HepG2 (cell line): ENCODE measurements at regions not wholly inside any gene's neighbourhood (a gene's known extent, or its start where the extent isn't known, plus 50 kb on each side); places are given as distances from the start of the nearest gene placed in this dataset.

Source experiments
- ATAC-seq: fragments of 200-7000 bp; cut with Tn5 transposase; 3 replicates; pipeline ENCODE4 v1.9.1; 2020; ENCODE audit warnings: mild to moderate bottlenecking, moderate library complexity
- BruUV-seq: library from RNA; stranded (reverse); fragments of 400-500 nt; replicated peaks from 2 replicates; lab custom pipeline; 2021; lab: Mats Ljungman, UMichigan
- CTCF ChIA-PET: fragments of 300-600 bp; formaldehyde crosslinking; extraction: SDS; loops from one replicate; lab custom pipeline; 2021; ENCODE audit warnings: low total read pairs, inconsistent platforms, low intra/inter-chr PET ratio; lab: Yijun Ruan, JAX
- POLR2A ChIA-PET: fragments of 350-600 bp; sonication (Branson Sonifier 250); formaldehyde crosslinking; loops from one replicate; lab custom pipeline; 2020; ENCODE audit warnings: antibody characterized with exemption, inconsistent platforms; lab: Yijun Ruan, JAX
- DNase-seq: peaks from one replicate; pipeline ENCODE4 v3.0.0-alpha.2; 2015; ENCODE audit warnings: low spot score
- FAIRE-seq: peaks from 3 replicates; lab custom pipeline; 2011; peaks lifted over from hg19 to GRCh38; lab: Jason Lieb, UNC
- H2AFZ ChIP-seq: one replicate; pipeline ENCODE4 v1.6.1; 2011; ENCODE audit warnings: low read length, inconsistent platforms
- H3K27ac ChIP-seq: fragments of 300-600 bp; 3 replicates; pipeline ENCODE4 v1.8.0; 2011; ENCODE audit warnings: mixed run types, mild to moderate bottlenecking, mixed read lengths, low read length, inconsistent platforms; ENCODE audit not compliant: insufficient read depth; ENCODE audit errors: extremely low read length
- H3K27me3 ChIP-seq, 2 experiments: fragments of 200-600 bp in 1 of 2; 2 replicates in 1 of 2; 3 replicates in 1 of 2; pipeline versions ENCODE4 v1.6.0 to v1.8.0; 2011; ENCODE audit warnings: low read length in 2 of 2, mild to moderate bottlenecking in 2 of 2, moderate library complexity in 2 of 2, inconsistent platforms in 1 of 2; ENCODE audit not compliant: insufficient read depth in 2 of 2, control insufficient read depth in 1 of 2
- H3K36me3 ChIP-seq, 2 experiments: fragments of 200-600 bp in 1 of 2; replicated peaks in 1 of 2; 2 replicates in 1 of 2; 3 replicates in 1 of 2; pipeline versions ENCODE4 v1.5.1 to v1.8.0; 2011; ENCODE audit warnings: low read length in 2 of 2, inconsistent platforms in 1 of 2; ENCODE audit not compliant: insufficient read depth in 2 of 2, control insufficient read depth in 1 of 2
- H3K4me1 ChIP-seq: 2 replicates; pipeline ENCODE4 v1.5.1; 2012; ENCODE audit warnings: low read length, inconsistent platforms; ENCODE audit not compliant: insufficient read depth
- H3K4me2 ChIP-seq: 2 replicates; pipeline ENCODE4 v1.6.0; 2011; ENCODE audit warnings: low read depth, low read length, inconsistent platforms
- H3K4me3 ChIP-seq, 3 experiments: fragments of 200-600 bp in 1 of 3; sonication (generic), shearing (Covaris generic) in 1 of 3; replicated peaks in 1 of 3; 2 replicates each; pipeline ENCODE4 v1.5.1; 2011 to 2016; ENCODE audit warnings: low read length in 3 of 3, inconsistent platforms in 2 of 3, low read depth in 2 of 3, mild to moderate bottlenecking in 2 of 3, control low read depth in 1 of 3, mixed read lengths in 1 of 3; ENCODE audit not compliant: insufficient read depth in 1 of 3
- H3K79me2 ChIP-seq: one replicate; pipeline ENCODE4 v1.6.1; 2011; ENCODE audit warnings: low read length, inconsistent platforms; ENCODE audit not compliant: insufficient read depth
- H3K9ac ChIP-seq: 2 replicates; pipeline ENCODE4 v1.6.0; 2011; ENCODE audit warnings: mild to moderate bottlenecking, low read depth, low read length, inconsistent platforms; ENCODE audit not compliant: insufficient read depth
- H3K9me3 ChIP-seq: 2 replicates; pipeline ENCODE4 v1.5.1; 2012; ENCODE audit warnings: mild to moderate bottlenecking, low read length
- H4K20me1 ChIP-seq: 2 replicates; pipeline ENCODE4 v1.6.0; 2011; ENCODE audit warnings: inconsistent platforms, mild to moderate bottlenecking, low read length, moderate library complexity; ENCODE audit not compliant: insufficient read depth
- CTCF ChIP-seq: sonication (generic); formaldehyde crosslinking; IDR thresholded peaks from 2 replicates; pipeline ENCODE4 v1.5.0; 2020; ENCODE audit warnings: mild to moderate bottlenecking, missing genetic modification reagents, moderate library complexity
- EZH2 ChIP-seq: conservative IDR thresholded peaks from 2 replicates; pipeline ENCODE4 v1.6.1; 2012; ENCODE audit warnings: mild to moderate bottlenecking, low read depth, low read length, moderate library complexity
- HMGXB4 ChIP-seq, 2 experiments: sonication (generic) in 1 of 2; formaldehyde crosslinking in 1 of 2; IDR thresholded peaks; 2 replicates each; pipeline versions ENCODE4 v1.4.0 to v1.6.1; 2018 to 2020; ENCODE audit warnings: missing genetic modification reagents in 2 of 2, borderline replicate concordance in 1 of 2, low read depth in 1 of 2, mild to moderate bottlenecking in 1 of 2, missing biosample characterization in 1 of 2
- HOXA7 ChIP-seq: sonication (generic); formaldehyde crosslinking; IDR thresholded peaks from 2 replicates; pipeline ENCODE4 v1.8.1; 2022; ENCODE audit warnings: mild to moderate bottlenecking, missing genetic modification reagents, moderate library complexity
- NFYB ChIP-seq: sonication (generic); formaldehyde crosslinking; IDR thresholded peaks from 2 replicates; pipeline ENCODE4 v1.4.0; 2020; ENCODE audit warnings: missing genetic modification reagents
- YY1 ChIP-seq: IDR thresholded peaks from 2 replicates; pipeline ENCODE4 v1.6.1; 2011; ENCODE audit warnings: low read length, low read depth, moderate library complexity, mild to moderate bottlenecking; ENCODE audit not compliant: insufficient read depth, insufficient replicate concordance
- ZNF292 ChIP-seq: sonication (generic); formaldehyde crosslinking; IDR thresholded peaks from 2 replicates; pipeline ENCODE4 v1.8.1; 2022; ENCODE audit warnings: mild to moderate bottlenecking, low read depth, missing genetic modification reagents, borderline replicate concordance
- WGBS: methylation state at CpG from one replicate; pipeline ENCODE4 v1.1.6; 2017; ENCODE audit warnings: low lambda C conversion rate; 5-methylcytosine and 5-hydroxymethylcytosine counted together
- in situ Hi-C: cut with HindIII; loops from 2 replicates; pipeline ENCODE4 v1.10.0; 2017; ENCODE audit warnings: low pct_unique_long_range_greater_than_20kb; ENCODE audit not compliant: extremely low pct_ligation_motif_present
- intact Hi-C: fragments of 100-400 bp; cut with micrococcal nuclease; formaldehyde crosslinking; loops from one replicate; pipeline ENCODE4 v1.10.0; 2022; ENCODE audit not compliant: unreplicated experiment
- TF ChIP-seq, protein P1 (sequence below): fragments of 450-650 bp; IDR thresholded peaks from 2 replicates; pipeline ENCODE4 v1.6.1; 2016
- TF ChIP-seq, protein P2 (sequence below): sonication (generic); formaldehyde crosslinking; IDR thresholded peaks from 2 replicates; pipeline ENCODE4 v1.5.0; 2020; ENCODE audit warnings: missing genetic modification reagents

- H3K4me2 ChIP-seq: no peak overlapping the region
- FAIRE-seq (no peak), ATAC-seq (no peak), DNase-seq (no peak)
- no peak overlapping the region for H3K4me3 ChIP-seq
- BruUV-seq: no TSS peak
- WGBS: 26% methylated on average over 8 of the region's 8 CpGs
- H3K27ac ChIP-seq: no peak overlapping the region
- peaks cover 10 to 58% of the 10 kb centered on the region in 2 experiments; a peak in 4 of 5 replicates for H3K27me3 ChIP-seq
- no peaks in the 10 kb centered on the region for H3K79me2 ChIP-seq
- ChIA-PET POLR2A (no interaction called here), CTCF (no interaction called here)
- no peak overlapping the region for H3K9ac ChIP-seq
- in situ Hi-C loops: no loop called here
- H3K9me3 ChIP-seq: no peaks in the 10 kb centered on the region
- no peaks in the 10 kb centered on the region for H4K20me1 ChIP-seq
- no peak overlapping the region for H2AFZ ChIP-seq
- intact Hi-C loops: no loop called here
- no peaks in the 10 kb centered on the region for H3K36me3 ChIP-seq
- TF ChIP-seq HMGXB4 (CRISPR knock-in tag; IDR thresholded peaks at IDR 0.05; ENCODE audit: borderline replicate concordance in 1 of 2, low read depth in 1 of 2) (no peak), CTCF (CRISPR knock-in tag) (0 out of 2 replicates have a peak, but pooled peaks have one; percentile 7)
- H3K4me1 ChIP-seq: no peaks in the 10 kb centered on the region
Measured at GRCh38 chr16:86704516-86704915, 126.2 kb downstream of the FOXL1 start.

- no TSS peak for BruUV-seq
- no peaks in the 10 kb centered on the region for H4K20me1 ChIP-seq
- 96% methylated on average over 2 of the region's 7 CpGs for WGBS
- no peak overlapping the region for H3K4me3 ChIP-seq
- no peak for ATAC-seq
- H3K4me1 ChIP-seq: no peaks in the 10 kb centered on the region
- no peak for DNase-seq
- H3K36me3 ChIP-seq: no peaks in the 10 kb centered on the region
- intact Hi-C loops: no loop called here
- H3K9ac ChIP-seq: no peak overlapping the region
- POLR2A ChIA-PET: no interaction called here
- CTCF ChIA-PET: no interaction called here
- no peak overlapping the region for H2AFZ ChIP-seq
- in situ Hi-C loops: no loop called here
- H3K79me2 ChIP-seq: no peaks in the 10 kb centered on the region
- no peak for FAIRE-seq
- H3K4me2 ChIP-seq: no peak overlapping the region
- peaks cover 7 to 58% of the 10 kb centered on the region in 2 experiments; a peak in 4 of 5 replicates for H3K27me3 ChIP-seq
- no peak overlapping the region for H3K27ac ChIP-seq
- no peaks in the 10 kb centered on the region for H3K9me3 ChIP-seq
- TF ChIP-seq, protein P1, sequence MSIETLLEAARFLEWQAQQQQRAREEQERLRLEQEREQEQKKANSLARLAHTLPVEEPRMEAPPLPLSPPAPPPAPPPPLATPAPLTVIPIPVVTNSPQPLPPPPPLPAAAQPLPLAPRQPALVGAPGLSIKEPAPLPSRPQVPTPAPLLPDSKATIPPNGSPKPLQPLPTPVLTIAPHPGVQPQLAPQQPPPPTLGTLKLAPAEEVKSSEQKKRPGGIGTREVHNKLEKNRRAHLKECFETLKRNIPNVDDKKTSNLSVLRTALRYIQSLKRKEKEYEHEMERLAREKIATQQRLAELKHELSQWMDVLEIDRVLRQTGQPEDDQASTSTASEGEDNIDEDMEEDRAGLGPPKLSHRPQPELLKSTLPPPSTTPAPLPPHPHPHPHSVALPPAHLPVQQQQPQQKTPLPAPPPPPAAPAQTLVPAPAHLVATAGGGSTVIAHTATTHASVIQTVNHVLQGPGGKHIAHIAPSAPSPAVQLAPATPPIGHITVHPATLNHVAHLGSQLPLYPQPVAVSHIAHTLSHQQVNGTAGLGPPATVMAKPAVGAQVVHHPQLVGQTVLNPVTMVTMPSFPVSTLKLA: no peak
- TF ChIP-seq NFYB (CRISPR knock-in tag) (no peak), EZH2 (no peak), YY1 (no peak), HOXA7 (CRISPR knock-in tag) (no peak), ZNF292 (CRISPR knock-in tag) (no peak)
- TF ChIP-seq, protein P2, sequence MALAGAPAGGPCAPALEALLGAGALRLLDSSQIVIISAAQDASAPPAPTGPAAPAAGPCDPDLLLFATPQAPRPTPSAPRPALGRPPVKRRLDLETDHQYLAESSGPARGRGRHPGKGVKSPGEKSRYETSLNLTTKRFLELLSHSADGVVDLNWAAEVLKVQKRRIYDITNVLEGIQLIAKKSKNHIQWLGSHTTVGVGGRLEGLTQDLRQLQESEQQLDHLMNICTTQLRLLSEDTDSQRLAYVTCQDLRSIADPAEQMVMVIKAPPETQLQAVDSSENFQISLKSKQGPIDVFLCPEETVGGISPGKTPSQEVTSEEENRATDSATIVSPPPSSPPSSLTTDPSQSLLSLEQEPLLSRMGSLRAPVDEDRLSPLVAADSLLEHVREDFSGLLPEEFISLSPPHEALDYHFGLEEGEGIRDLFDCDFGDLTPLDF (CRISPR knock-in tag): no peak
Measured at GRCh38 chr16:86706726-86707125, 128.4 kb downstream of the FOXL1 start.
